ENCODE measurements at regions not wholly inside any gene's neighbourhood (a gene's known extent, or its start where the extent isn't known, plus 50 kb on each side); places are given as distances from the start of the nearest gene placed in this dataset.

GRCh38 chr1:2961081-2961480 is 60.2 kb upstream of the ACTRT2 start:
- Histone ChIP-seq H3K4me2 (ENCODE audit: insufficient read depth, low read length) (no peak overlapping the region), H3K9me3 (ENCODE audit: low read depth, low read length) (no peaks in the 10 kb centered on the region), H3K27ac (ENCODE audit: low read depth, low read length) (no peak overlapping the region), H3K4me1 (ENCODE audit: insufficient read depth, low read length) (no peaks in the 10 kb centered on the region), H4K20me1 (ENCODE audit: insufficient read depth, low read length) (no peaks in the 10 kb centered on the region), H2AFZ (ENCODE audit: low read length) (no peak overlapping the region), H3K36me3 (ENCODE audit: insufficient read depth, low read length) (no peaks in the 10 kb centered on the region), H3K4me3 (ENCODE audit: insufficient read depth, low read length) (no peak overlapping the region), H3K79me2 (ENCODE audit: insufficient read depth, low read length) (no peaks in the 10 kb centered on the region), H3K27me3 (ENCODE audit: insufficient read depth, low read length) (no peaks in the 10 kb centered on the region)
- TF ChIP-seq CTCF (IDR thresholded peaks at IDR 0.05; ENCODE audit: extremely low read depth, low read depth, low read length) = no peak
- DNase-seq (ENCODE audit: insufficient read length, low spot score, missing footprints) = peak; percentile 54

- no peak overlapping the region for H3K4me3 ChIP-seq (ENCODE audit: insufficient read depth, low read length)
- no peak overlapping the region for H3K27ac ChIP-seq (ENCODE audit: low read depth, low read length)
- peak; percentile 59 for DNase-seq (ENCODE audit: insufficient read length, low spot score, missing footprints)
- H2AFZ ChIP-seq (ENCODE audit: low read length) = no peak overlapping the region
- H3K4me1 ChIP-seq (ENCODE audit: insufficient read depth, low read length) = no peaks in the 10 kb centered on the region
- no peaks in the 10 kb centered on the region for H4K20me1 ChIP-seq (ENCODE audit: insufficient read depth, low read length)
- no peaks in the 10 kb centered on the region for H3K9me3 ChIP-seq (ENCODE audit: low read depth, low read length)
- no peaks in the 10 kb centered on the region for H3K27me3 ChIP-seq (ENCODE audit: insufficient read depth, low read length)
- H3K79me2 ChIP-seq (ENCODE audit: insufficient read depth, low read length) = no peaks in the 10 kb centered on the region
- no peak overlapping the region for H3K4me2 ChIP-seq (ENCODE audit: insufficient read depth, low read length)
- no peaks in the 10 kb centered on the region for H3K36me3 ChIP-seq (ENCODE audit: insufficient read depth, low read length)
- TF ChIP-seq CTCF (IDR thresholded peaks at IDR 0.05; ENCODE audit: extremely low read depth, low read depth, low read length) = no peak
Measured at GRCh38 chr1:2961661-2962060, 59.6 kb upstream of the ACTRT2 start.

GRCh38 chr1:2962061-2962460 is 59.2 kb upstream of the ACTRT2 start:
- Histone ChIP-seq H3K36me3 (ENCODE audit: insufficient read depth, low read length) (no peaks in the 10 kb centered on the region), H3K79me2 (ENCODE audit: insufficient read depth, low read length) (no peaks in the 10 kb centered on the region), H3K27me3 (ENCODE audit: insufficient read depth, low read length) (no peaks in the 10 kb centered on the region), H3K4me2 (ENCODE audit: insufficient read depth, low read length) (no peak overlapping the region), H3K4me3 (ENCODE audit: insufficient read depth, low read length) (no peak overlapping the region), H4K20me1 (ENCODE audit: insufficient read depth, low read length) (no peaks in the 10 kb centered on the region), H3K27ac (ENCODE audit: low read depth, low read length) (no peak overlapping the region), H3K9me3 (ENCODE audit: low read depth, low read length) (no peaks in the 10 kb centered on the region), H2AFZ (ENCODE audit: low read length) (no peak overlapping the region), H3K4me1 (ENCODE audit: insufficient read depth, low read length) (no peaks in the 10 kb centered on the region)
- no peak for TF ChIP-seq CTCF (IDR thresholded peaks at IDR 0.05; ENCODE audit: extremely low read depth, low read depth, low read length)
- DNase-seq (ENCODE audit: insufficient read length, low spot score, missing footprints) = no peak

GRCh38 chr1:2962541-2962940 is 58.7 kb upstream of the ACTRT2 start:
- no peaks in the 10 kb centered on the region for H3K36me3 ChIP-seq (ENCODE audit: insufficient read depth, low read length)
- H4K20me1 ChIP-seq (ENCODE audit: insufficient read depth, low read length) = no peaks in the 10 kb centered on the region
- DNase-seq (ENCODE audit: insufficient read length, low spot score, missing footprints) = no peak
- H3K27ac ChIP-seq (ENCODE audit: low read depth, low read length) = no peak overlapping the region
- no peaks in the 10 kb centered on the region for H3K9me3 ChIP-seq (ENCODE audit: low read depth, low read length)
- no peak overlapping the region for H2AFZ ChIP-seq (ENCODE audit: low read length)
- no peaks in the 10 kb centered on the region for H3K79me2 ChIP-seq (ENCODE audit: insufficient read depth, low read length)
- no peak for TF ChIP-seq CTCF (IDR thresholded peaks at IDR 0.05; ENCODE audit: extremely low read depth, low read depth, low read length)
- H3K4me1 ChIP-seq (ENCODE audit: insufficient read depth, low read length) = no peaks in the 10 kb centered on the region
- H3K4me3 ChIP-seq (ENCODE audit: insufficient read depth, low read length) = no peak overlapping the region
- no peak overlapping the region for H3K4me2 ChIP-seq (ENCODE audit: insufficient read depth, low read length)
- no peaks in the 10 kb centered on the region for H3K27me3 ChIP-seq (ENCODE audit: insufficient read depth, low read length)
